ENCODE measurements at regions not wholly inside any gene's neighbourhood (a gene's known extent, or its start where the extent isn't known, plus 50 kb on each side); places are given as distances from the start of the nearest gene placed in this dataset.
A peak's percentile ranks its signal among the peaks of the same experiment; 100 is the strongest.

DNA sequence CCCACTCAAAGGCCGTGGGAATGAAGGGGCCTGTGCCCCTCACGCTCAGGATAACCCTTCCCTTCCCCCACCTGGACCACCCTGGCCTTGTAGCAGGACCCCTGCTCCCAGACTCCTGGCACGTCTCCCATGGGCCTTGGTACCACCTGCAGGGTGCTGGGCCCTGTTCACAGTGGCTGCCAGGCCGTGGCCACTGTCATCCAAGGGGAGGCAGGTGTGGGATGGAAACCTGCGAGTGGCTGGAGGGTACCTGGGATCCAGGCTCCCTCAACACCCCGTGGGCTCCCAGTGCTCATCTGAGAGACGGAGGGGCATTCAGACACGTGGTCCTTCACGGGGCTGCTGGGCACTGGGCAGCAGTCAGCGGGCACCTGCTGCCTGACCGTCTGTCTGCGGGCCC, 75.6 kb upstream of the CIBAR2 start:
- no peaks in the 10 kb centered on the region for H3K4me1 ChIP-seq (ENCODE audit: control insufficient read depth in 1 of 2, insufficient read depth in 2 of 2, low read length in 2 of 2)
- H3K36me3 ChIP-seq (replicated peaks in 1 of 2; ENCODE audit: control insufficient read depth in 1 of 2, insufficient read depth in 2 of 2, low read length in 2 of 2): no peaks in the 10 kb centered on the region
- intact Hi-C loops (cut with micrococcal nuclease): no loop called here
- Mint-ChIP-seq H3K27ac (no peak overlapping the region), H3K27me3 (ENCODE audit: low read depth in 3 of 3) (peaks cover 3 to 11% (median 9%) of the 10 kb centered on the region in 3 donors), H3K4me3 (no peak overlapping the region), H3K36me3 (no peaks in the 10 kb centered on the region), H3K4me1 (no peaks in the 10 kb centered on the region), H3K9me3 (peaks cover 10 to 25% (median 21%) of the 10 kb centered on the region in 7 donors)
- H3K27me3 ChIP-seq (ENCODE audit: control insufficient read depth in 2 of 2, insufficient read depth in 2 of 2, low read length in 2 of 2): peaks cover 0 to 8% of the 10 kb centered on the region in 2 donors
- no peak for TF ChIP-seq CTCF (IDR thresholded peaks at IDR 0.05)
- no peak overlapping the region for H2AFZ ChIP-seq (ENCODE audit: insufficient read depth, low read depth, low read length, poor library complexity, severe bottlenecking)
- no peak for DNase-seq
- H3K9me3 ChIP-seq (replicated peaks in 1 of 2; ENCODE audit: control insufficient read depth in 1 of 2, insufficient read depth in 1 of 2, low read length in 2 of 2): peaks cover 11 to 23% of the 10 kb centered on the region in 2 donors
- H3K27ac ChIP-seq (ENCODE audit: low read depth in 1 of 2, low read length in 2 of 2): no peak overlapping the region
- H4K20me1 ChIP-seq (ENCODE audit: insufficient read depth, low read length): no peaks in the 10 kb centered on the region
- H3K4me2 ChIP-seq (replicated peaks; ENCODE audit: extremely low read depth, low read length, poor library complexity, severe bottlenecking): no peak overlapping the region
- WGBS (ENCODE audit: insufficient coverage): 93% methylated on average over 7 of the region's 12 CpGs
- no peak overlapping the region for H3K9ac ChIP-seq (ENCODE audit: insufficient read depth, low read length, poor library complexity, severe bottlenecking)
- H3K79me2 ChIP-seq (ENCODE audit: insufficient read depth, low read length): no peaks in the 10 kb centered on the region
- no peak overlapping the region for H3K4me3 ChIP-seq (replicated peaks in 1 of 3; ENCODE audit: low read depth in 2 of 3, low read length in 3 of 3)

DNA sequence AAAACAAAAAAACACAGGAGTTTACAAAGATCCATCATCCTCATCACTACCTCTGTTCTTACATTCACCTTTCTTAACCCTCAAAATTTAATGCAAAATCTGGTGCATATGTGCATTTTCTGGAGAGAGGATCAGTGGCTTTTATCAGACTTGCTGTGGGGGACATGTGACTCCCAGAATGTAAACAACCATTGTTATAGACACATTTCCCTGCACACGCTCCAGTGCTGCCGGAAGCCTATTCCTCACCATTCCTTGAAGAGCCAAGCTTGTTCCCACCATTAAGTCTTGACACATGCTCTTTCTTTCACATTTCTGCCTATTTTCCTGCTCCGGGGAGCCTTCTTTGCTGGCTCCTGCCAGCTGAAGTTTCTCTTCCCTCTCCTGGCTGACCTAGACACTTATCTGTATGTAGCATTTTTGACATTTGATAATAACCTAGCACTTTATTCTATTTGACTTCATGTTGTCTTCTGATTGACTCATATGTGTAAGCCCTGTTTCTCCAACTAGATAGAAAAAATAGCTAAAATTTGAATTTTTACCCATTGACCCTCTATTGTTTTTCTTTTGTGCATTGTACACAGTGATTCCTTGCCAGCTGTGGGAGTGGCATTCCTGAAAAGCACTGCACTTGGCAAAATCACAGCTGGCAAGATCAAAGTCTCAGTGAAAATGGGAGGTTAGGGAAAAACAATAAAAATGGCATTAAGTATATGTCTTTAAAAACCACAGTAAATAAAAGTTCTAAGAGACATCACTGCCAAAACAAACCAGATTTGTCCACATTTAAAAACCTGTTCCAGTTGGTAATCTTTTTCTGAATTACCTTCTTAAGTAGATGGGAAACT, 76.8 kb upstream of the CIBAR2 start:
- H3K27ac Mint-ChIP-seq: no peak overlapping the region
- intact Hi-C loops (cut with micrococcal nuclease): no loop called here

More for the DNA sequence above, 76.8 kb upstream of the CIBAR2 start:
- 100% methylated on average over 1 of the region's 3 CpGs for WGBS (ENCODE audit: insufficient coverage)
- H3K79me2 ChIP-seq (ENCODE audit: insufficient read depth, low read length): no peaks in the 10 kb centered on the region
- no peaks in the 10 kb centered on the region for H4K20me1 ChIP-seq (ENCODE audit: insufficient read depth, low read length)
- Mint-ChIP-seq H3K4me3 (peak overlapping the region in 1 of 2 donors; percentile 33), H3K36me3 (no peaks in the 10 kb centered on the region), H3K4me1 (no peaks in the 10 kb centered on the region), H3K27me3 (ENCODE audit: low read depth in 3 of 3) (peaks cover 0 to 10% (median 9%) of the 10 kb centered on the region in 3 donors), H3K9me3 (peaks cover 5 to 18% (median 14%) of the 10 kb centered on the region in 7 donors)
- H3K9ac ChIP-seq (ENCODE audit: insufficient read depth, low read length, poor library complexity, severe bottlenecking): no peak overlapping the region
- H3K4me1 ChIP-seq (ENCODE audit: control insufficient read depth in 1 of 2, insufficient read depth in 2 of 2, low read length in 2 of 2): no peaks in the 10 kb centered on the region
- H3K27me3 ChIP-seq (ENCODE audit: control insufficient read depth in 2 of 2, insufficient read depth in 2 of 2, low read length in 2 of 2): peaks cover 0 to 8% of the 10 kb centered on the region in 2 donors
- H2AFZ ChIP-seq (ENCODE audit: insufficient read depth, low read depth, low read length, poor library complexity, severe bottlenecking): no peak overlapping the region
- H3K36me3 ChIP-seq (replicated peaks in 1 of 2; ENCODE audit: control insufficient read depth in 1 of 2, insufficient read depth in 2 of 2, low read length in 2 of 2): no peaks in the 10 kb centered on the region
- no peak overlapping the region for H3K4me2 ChIP-seq (replicated peaks; ENCODE audit: extremely low read depth, low read length, poor library complexity, severe bottlenecking)
- H3K9me3 ChIP-seq (replicated peaks in 1 of 2; ENCODE audit: control insufficient read depth in 1 of 2, insufficient read depth in 1 of 2, low read length in 2 of 2): peaks cover 6 to 11% of the 10 kb centered on the region in 2 donors
- H3K27ac ChIP-seq (ENCODE audit: low read depth in 1 of 2, low read length in 2 of 2): no peak overlapping the region
- no peak overlapping the region for H3K4me3 ChIP-seq (replicated peaks in 1 of 3; ENCODE audit: low read depth in 2 of 3, low read length in 3 of 3)
- DNase-seq: no peak
- no peak for TF ChIP-seq CTCF (IDR thresholded peaks at IDR 0.05)

Measured in CD14-positive monocyte (primary cell).